ENCODE measurements at regions not wholly inside any gene's neighbourhood (a gene's known extent, or its start where the extent isn't known, plus 50 kb on each side); places are given as distances from the start of the nearest gene placed in this dataset.

- no peak for DNase-seq (ENCODE audit: low spot score)
These were observed 265.6 kb upstream of the RGS6 start for GRCh38 chr14:71666571-71667145.

DNA sequence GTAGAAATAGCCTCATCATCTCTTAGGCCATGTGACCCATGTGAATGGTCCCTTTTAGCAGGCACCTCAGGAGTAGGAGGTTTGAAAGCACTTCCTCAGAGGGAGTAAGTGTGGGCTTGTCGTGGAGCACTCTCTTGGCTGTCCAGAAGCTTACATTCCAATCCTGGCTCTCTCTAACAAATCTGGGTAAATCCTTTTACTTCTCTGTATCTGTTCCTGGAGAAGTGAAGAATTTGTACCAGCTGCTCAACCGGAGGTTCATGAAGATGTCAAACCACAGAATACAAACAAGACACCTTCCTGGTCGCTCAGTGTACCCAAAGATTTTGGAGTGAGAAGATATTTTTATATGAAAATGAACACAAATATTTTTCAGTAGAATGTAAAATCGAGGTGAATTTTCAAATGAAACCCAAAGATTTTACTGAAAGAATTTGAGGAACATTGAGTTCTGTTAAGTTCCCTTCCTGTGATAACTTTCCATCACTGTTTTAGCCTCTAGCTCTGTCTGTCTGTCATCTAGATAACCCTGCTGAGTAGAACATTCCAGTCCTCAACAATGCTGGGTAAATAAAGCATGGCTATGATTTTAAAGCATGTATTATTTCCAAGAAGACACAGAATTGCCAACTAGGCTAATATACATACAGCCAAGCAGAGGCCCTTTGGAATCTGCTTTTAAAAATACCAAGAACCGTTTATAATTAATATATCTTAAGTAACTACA, 263.9 kb upstream of the RGS6 start:
- DNase-seq (ENCODE audit: low spot score), result no peak

- DNase-seq (ENCODE audit: low spot score), result no peak
These were observed 259.6 kb upstream of the RGS6 start for GRCh38 chr14:71672596-71672995.

DNA sequence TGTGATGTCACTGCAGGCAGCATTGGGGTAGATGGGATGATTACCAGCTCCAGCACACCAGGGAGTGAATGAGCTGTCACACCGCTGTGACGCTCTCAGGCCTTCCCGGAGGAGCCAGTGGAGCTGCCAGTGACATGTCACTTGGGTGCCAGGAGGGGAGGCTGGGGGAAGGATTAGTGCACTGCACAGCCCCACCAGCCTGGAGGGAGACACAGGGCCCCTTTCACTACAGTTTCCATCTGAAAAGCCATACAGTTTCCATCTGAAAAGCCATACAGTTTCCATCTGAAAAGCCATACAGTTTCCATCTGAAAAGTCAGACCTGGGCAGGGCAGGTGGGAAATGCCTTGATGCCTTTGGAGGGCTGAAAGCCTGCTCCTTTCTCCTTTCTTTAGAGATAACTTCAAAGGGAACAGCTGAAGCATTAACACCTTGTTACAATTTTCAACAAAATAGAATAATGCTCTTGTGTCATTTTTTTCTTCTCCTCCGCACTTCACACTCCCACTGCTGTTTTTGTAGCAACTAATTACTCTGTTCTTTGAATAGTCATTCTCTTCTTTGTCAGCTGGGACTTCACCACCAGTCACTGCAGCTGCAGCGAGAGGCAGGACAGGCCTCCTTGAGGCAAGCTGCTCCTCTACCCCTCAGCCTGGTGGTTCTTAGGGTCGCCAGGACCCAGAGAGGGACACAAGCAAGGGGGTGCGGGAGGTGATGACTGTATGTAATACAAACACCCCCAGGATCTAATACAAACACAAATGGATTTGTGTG, 256.9 kb upstream of the RGS6 start:
- DNase-seq (ENCODE audit: low spot score), result no peak

DNA sequence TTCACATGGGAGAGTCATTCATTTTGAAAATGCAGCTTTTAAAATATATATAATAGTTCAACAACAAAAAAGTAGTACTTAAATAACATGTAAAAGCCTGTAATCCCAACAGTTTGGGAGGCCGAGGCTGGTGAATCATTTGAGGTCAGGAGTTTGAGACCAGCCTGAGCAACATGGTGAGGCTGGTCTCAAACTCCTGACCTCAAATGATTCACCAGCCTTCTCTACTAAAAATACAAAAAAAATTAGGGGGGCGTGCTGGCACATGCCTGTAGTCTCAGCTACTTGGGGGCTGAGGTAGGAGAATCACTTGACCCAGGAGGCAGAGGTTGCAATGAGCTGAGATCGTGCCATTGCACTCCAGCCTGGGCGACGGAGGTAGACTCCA, 256.3 kb upstream of the RGS6 start:
- DNase-seq (ENCODE audit: low spot score), result no peak

GRCh38 chr14:71680736-71681387, 251.4 kb upstream of the RGS6 start:
- no peak for DNase-seq (ENCODE audit: low spot score)

- DNase-seq (ENCODE audit: low spot score), result no peak
These were observed 249.9 kb upstream of the RGS6 start for GRCh38 chr14:71682337-71682736.

DNA sequence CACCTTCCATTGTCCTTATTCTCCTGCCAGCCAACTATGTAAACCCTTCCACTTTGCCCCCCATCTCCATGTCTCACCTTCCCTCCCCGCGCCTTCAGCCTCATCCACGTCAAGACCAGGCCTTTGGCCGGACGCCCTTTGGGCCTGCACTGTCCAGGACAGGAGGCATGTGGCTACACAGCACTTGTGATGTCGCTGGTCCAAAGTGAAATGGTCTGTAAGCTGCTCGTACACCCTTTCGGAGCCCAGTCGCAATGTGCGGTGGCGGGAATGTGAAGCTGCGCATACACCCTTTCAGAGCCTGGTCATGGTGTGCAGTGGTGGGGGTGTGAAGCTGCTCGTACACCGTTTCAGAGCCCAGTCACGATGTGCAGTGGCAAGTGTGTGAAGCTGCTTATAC, 247.9 kb upstream of the RGS6 start:
- no peak for DNase-seq (ENCODE audit: low spot score)

GRCh38 chr14:71686677-71687076, 245.6 kb upstream of the RGS6 start:
- no peak for DNase-seq (ENCODE audit: low spot score)

GRCh38 chr14:71687166-71687831, 244.9 kb upstream of the RGS6 start:
- no peak for DNase-seq (ENCODE audit: low spot score)

DNA sequence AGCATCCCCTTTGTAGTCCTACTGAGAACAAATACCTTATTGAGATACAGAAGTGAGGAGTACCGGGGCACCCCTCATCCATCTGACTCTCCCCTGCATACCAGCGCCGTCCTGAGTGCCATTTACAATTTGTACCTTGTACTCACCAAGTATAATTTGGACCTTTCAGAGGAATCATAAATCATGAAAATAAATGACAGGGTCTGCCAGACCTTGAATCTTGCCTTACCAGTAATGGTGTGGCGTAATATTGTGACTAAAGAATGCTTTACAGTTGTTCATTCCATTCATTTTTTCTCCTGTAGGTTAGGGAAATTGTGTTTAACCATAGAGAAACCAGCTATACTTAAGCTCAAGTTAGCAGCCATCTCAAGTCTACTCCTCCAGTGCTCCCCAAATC, 243.7 kb upstream of the RGS6 start:
- no peak for DNase-seq (ENCODE audit: low spot score)

DNA sequence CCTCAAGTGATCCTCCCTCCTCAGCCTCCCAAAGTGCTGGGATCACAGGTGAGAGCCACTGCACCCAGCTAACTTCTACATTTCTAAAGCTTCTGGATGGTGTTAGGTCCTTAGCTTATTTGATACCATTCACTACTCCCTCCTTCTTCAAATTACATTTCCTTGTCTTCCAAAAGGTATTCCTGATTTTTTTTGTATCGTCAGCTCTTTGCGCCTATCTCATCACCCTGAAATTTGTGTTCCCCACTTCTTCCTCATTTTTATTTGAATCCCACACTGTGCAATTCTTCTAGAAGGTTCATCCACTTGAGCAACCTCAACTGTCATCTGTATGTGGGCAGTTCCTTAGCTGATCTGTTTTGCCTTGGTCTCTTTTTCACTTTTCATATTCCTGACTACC, 241.8 kb upstream of the RGS6 start:
- DNase-seq (ENCODE audit: low spot score), result no peak

GRCh38 chr14:71692496-71692895, 239.7 kb upstream of the RGS6 start:
- no peak for DNase-seq (ENCODE audit: low spot score)

GRCh38 chr14:71693381-71693780, 238.8 kb upstream of the RGS6 start:
- DNase-seq (ENCODE audit: low spot score), result no peak

- DNase-seq (ENCODE audit: low spot score), result no peak
These were observed 237.4 kb upstream of the RGS6 start for GRCh38 chr14:71694591-71695530.

DNA sequence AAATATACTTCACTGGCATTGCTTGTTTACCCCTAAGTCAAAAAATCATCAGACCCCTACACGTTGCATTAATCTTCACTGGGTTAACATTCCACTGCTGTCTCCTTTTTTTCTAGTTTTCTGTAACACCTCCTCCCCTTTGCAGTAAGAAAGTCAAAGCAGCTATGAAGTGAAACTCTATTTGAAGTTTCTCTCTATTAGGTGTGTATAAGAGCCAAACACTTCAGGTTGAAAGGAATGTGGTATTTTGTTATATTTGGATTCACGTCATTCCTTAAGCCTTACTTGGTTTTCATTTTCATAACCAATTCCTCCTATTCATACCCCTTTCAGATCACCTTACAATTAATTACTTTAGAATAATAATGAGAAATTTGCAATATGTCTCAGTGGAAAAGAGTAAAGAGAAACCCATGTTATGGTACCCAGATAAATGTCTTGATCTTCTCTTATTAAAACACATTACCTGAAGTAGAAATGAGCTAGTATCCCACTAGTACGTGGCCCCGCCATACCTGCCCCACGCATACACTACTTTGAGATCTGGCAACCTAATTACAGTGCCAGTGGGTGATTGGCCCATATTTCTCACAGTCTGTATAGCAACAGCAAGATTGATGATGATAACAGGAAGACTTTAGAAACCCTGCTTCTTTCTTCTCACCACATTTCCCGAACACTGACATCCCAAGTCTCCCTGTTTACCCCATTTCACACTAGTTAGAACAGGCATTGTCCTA, 236.4 kb upstream of the RGS6 start:
- DNase-seq (ENCODE audit: low spot score), result no peak

DNA sequence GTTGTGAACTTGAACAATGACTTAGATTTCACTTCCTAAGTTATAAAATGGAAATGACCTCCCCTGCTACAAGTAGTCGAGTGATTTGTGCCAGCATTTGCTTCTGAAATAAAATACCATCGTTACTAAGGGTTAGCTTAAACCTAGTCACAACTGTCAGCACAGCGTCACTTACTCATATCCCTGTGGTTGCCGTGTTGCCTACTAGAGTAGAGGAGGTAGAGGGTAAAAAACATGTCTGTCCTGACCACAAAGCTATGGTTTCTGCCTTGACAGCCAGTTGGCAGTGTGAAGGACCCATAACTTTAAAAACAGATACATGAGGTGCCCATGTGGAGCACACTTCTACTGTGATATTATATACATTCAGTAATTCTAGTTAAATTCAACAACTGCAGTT, 234.2 kb upstream of the RGS6 start:
- DNase-seq (ENCODE audit: low spot score), result no peak

GRCh38 chr14:71698673-71699072, 233.6 kb upstream of the RGS6 start:
- no peak for DNase-seq (ENCODE audit: low spot score)

GRCh38 chr14:71701990-71702389, 230.2 kb upstream of the RGS6 start:
- no peak for DNase-seq (ENCODE audit: low spot score)

DNA sequence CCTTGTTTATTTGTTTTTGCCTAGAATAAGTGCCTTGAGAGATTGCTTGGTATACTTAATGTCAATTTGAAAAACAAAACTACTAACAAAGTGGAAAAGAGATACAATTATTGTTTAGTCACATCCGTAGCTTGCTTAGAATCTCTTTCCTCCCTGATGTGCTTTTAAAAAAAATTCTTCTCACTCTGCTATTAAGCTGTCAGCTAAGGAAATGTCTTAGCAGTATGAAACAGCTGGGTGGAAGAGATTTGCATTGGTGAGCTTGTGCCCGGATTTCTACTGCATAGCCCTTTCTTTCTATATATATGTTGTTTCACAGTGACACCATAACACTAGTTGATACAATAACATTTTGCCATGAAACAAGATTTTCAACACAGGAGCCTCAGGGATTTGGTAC, 229.4 kb upstream of the RGS6 start:
- no peak for DNase-seq (ENCODE audit: low spot score)

Measured in SK-N-DZ (cell line).